NCI-H82 treated with DMSO at 0.1 percent for 48 hours (cell line): ENCODE measurements at regions not wholly inside any gene's neighbourhood (a gene's known extent, or its start where the extent isn't known, plus 50 kb on each side); places are given as distances from the start of the nearest gene placed in this dataset.
"Not testable (repeated sequence)": the region's sequence is repeated elsewhere in the genome, so short reads cannot be mapped to it uniquely, and the experiment has no call there.

ENCODE experiments used
- DNase-seq: peaks from one replicate; lab custom pipeline; 2025; ENCODE audit not compliant: unreplicated experiment; lab: John Stamatoyannopoulos, UW

- no peak for DNase-seq
Observed at GRCh38 chr6:6412221-6412620, 91.8 kb upstream of the F13A1 start.

- no peak for DNase-seq
Observed at GRCh38 chr6:6412700-6413099, 92.2 kb upstream of the F13A1 start.

- no peak for DNase-seq
Observed at GRCh38 chr6:6414931-6415330, 94.5 kb upstream of the F13A1 start.

GRCh38 chr6:6417475-6417874, 97.0 kb upstream of the F13A1 start:
- no peak for DNase-seq

GRCh38 chr6:6418421-6418820, 98.0 kb upstream of the F13A1 start:
- no peak for DNase-seq

- DNase-seq: no peak
Observed at GRCh38 chr6:6420107-6420506, 99.6 kb upstream of the F13A1 start.

- DNase-seq: no peak
Observed at GRCh38 chr6:6434151-6434550, 113.7 kb upstream of the F13A1 start.

- no peak for DNase-seq
Observed at GRCh38 chr6:6434723-6435122, 114.3 kb upstream of the F13A1 start.

- no peak for DNase-seq
Observed at GRCh38 chr6:6436366-6436765, 115.9 kb upstream of the F13A1 start.

GRCh38 chr6:6436946-6437345, 116.5 kb upstream of the F13A1 start:
- no peak for DNase-seq

GRCh38 chr6:6438286-6438685, 117.8 kb upstream of the F13A1 start:
- no peak for DNase-seq

GRCh38 chr6:6439778-6440177, 119.3 kb upstream of the F13A1 start:
- DNase-seq: no peak

GRCh38 chr6:6452002-6452401, 131.5 kb upstream of the F13A1 start:
- no peak for DNase-seq

GRCh38 chr6:6453186-6453585, 132.7 kb upstream of the F13A1 start:
- DNase-seq: no peak

- DNase-seq: no peak
Observed at GRCh38 chr6:6455272-6455671, 133.2 kb upstream of the LY86 start.

- DNase-seq: no peak
Observed at GRCh38 chr6:6458172-6458571, 130.3 kb upstream of the LY86 start.

- not testable (repeated sequence) for DNase-seq
Observed at GRCh38 chr6:6459963-6460362, 128.6 kb upstream of the LY86 start.

GRCh38 chr6:6460416-6460815, 128.1 kb upstream of the LY86 start:
- no peak for DNase-seq

- no peak for DNase-seq
Observed at GRCh38 chr6:6461138-6461537, 127.4 kb upstream of the LY86 start.

- DNase-seq: no peak
Observed at GRCh38 chr6:6466967-6467761, 121.4 kb upstream of the LY86 start.

GRCh38 chr6:6469074-6469473, 119.4 kb upstream of the LY86 start:
- DNase-seq: no peak

- no peak for DNase-seq
Observed at GRCh38 chr6:6470123-6470522, 118.4 kb upstream of the LY86 start.

GRCh38 chr6:6471276-6471675, 117.2 kb upstream of the LY86 start:
- DNase-seq: no peak
